C4-2B (cell line): ENCODE measurements at regions not wholly inside any gene's neighbourhood (a gene's known extent, or its start where the extent isn't known, plus 50 kb on each side); places are given as distances from the start of the nearest gene placed in this dataset.

Experiments
- H3K27ac ChIP-seq: fragments of 450-650 bp; 2 replicates; pipeline ENCODE4 v1.5.1; 2017
- ZFX ChIP-seq: fragments of 450-650 bp; IDR thresholded peaks from 2 replicates; pipeline ENCODE4 v1.6.1; 2017
- TF ChIP-seq, protein P1 (sequence below): fragments of 450-650 bp; conservative IDR thresholded peaks from 2 replicates; pipeline ENCODE4 v1.5.1; 2017; ENCODE audit warnings: mild to moderate bottlenecking

DNA sequence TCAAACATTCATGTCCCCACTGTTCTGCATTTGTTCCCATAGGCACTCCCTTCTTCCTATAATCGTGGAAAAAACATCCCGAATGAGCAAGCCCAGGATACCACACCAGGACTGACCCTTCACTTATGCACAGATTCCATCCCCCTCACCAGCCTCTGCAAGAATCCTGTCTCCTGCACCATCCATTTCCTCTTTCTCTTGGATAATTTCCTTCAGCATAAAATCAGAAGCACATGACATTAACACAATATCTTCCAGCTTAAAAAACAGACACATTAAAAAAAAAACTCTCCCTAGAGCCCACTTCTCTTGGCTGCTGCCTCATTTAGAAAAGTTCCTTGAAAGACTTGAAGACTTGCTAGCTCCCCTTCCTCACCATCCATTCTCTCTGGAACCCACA, 120.9 kb upstream of the CPSF6 start:
- TF ChIP-seq, protein P1, sequence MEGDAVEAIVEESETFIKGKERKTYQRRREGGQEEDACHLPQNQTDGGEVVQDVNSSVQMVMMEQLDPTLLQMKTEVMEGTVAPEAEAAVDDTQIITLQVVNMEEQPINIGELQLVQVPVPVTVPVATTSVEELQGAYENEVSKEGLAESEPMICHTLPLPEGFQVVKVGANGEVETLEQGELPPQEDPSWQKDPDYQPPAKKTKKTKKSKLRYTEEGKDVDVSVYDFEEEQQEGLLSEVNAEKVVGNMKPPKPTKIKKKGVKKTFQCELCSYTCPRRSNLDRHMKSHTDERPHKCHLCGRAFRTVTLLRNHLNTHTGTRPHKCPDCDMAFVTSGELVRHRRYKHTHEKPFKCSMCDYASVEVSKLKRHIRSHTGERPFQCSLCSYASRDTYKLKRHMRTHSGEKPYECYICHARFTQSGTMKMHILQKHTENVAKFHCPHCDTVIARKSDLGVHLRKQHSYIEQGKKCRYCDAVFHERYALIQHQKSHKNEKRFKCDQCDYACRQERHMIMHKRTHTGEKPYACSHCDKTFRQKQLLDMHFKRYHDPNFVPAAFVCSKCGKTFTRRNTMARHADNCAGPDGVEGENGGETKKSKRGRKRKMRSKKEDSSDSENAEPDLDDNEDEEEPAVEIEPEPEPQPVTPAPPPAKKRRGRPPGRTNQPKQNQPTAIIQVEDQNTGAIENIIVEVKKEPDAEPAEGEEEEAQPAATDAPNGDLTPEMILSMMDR: no peak
- TF ChIP-seq ZFX: no peak
- no peak overlapping the region for H3K27ac ChIP-seq

DNA sequence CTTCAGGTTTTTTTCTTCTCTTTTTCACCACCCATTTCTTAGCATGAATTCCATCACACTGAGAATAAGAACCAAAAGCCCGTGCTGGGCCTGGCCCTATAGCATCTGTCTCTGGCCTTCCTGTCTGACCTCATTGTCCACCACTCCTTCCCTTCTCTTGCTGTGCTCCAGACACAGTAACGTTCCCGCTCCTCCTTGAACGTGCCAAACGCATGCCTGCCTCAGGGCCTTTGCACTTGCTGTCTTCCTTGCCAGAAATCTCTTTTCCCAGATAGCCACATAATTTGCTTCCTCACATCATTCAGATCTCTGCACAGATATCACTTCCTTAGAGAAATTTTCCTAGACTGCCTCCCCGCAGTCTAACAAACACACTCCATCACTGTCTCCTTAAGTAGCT, 119.6 kb upstream of the CPSF6 start:
- H3K27ac ChIP-seq: no peak overlapping the region
- TF ChIP-seq, protein P1: no peak
- no peak for TF ChIP-seq ZFX

DNA sequence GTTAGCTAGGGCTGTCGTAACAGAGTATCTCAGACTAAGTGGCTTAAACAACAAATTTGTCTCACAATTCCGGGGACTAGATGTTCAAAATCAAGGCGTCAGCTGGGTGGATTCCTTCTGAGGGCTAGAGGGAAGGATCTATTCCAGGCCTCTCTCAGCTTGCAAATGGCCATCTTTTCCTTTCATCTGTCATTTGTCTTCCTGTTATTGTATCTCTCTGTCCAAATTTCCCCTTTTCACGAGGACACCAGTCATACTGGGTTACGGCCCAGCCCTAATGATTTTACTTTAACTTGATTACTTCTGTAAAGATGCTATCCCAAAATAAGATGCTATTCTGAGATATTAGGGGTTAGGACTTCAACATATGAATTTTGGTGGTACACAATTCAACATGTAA, 119.0 kb upstream of the CPSF6 start:
- no peak overlapping the region for H3K27ac ChIP-seq
- TF ChIP-seq, protein P1: no peak

DNA sequence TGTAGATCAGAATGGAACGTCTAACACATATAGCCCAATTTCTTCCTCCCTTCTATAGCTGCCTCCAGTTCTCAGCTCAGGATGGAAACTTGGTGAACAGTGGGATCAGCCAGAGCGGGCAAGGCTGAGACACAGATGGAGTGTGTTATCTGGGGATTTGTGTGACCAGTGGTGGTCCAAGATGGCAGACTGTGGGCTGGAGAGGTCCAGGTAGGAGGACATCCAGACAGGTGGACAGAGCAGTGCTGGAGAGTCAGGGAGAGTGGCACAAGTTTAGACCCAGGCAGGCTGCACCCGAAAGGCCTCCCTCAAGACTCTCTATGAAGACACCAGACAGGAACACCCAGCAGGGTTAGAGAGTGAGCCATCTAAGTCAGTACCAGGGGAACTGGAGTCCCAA, 116.1 kb upstream of the CPSF6 start:
- TF ChIP-seq, protein P1: no peak
- no peak for TF ChIP-seq ZFX
- no peak overlapping the region for H3K27ac ChIP-seq

DNA sequence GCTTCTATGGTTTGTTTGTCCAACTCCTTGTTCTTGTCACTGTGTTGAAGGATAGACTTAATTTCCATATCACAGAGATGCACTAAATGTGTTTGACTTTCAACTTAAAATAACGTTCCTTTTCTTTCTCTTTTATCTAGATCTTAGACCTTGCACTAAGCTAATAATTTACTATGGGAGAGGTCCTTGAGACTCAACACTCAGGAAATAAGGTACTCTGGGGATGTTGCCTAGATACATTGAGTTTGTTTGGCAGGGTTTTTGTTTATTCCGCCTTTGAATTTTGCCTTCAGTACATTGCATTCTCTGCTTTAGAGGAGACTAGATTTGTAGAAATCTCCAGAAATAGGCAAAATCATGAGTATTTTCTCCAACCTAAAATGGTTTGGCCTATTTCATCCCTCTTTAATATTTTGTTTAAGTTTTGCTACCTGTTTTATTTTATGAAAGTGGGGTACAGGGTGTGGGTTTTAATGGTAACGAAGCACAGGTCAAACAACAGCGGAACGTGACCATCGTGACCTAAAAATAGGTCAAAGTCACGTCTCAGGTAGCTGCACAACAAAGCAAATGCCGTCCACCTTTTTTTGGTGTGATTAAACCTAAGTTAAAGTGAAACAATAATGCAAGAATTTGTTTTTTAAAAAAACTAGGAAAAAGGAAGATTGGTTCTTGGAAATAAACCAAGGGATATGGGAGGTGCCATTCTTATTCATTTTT, 115.3 kb upstream of the CPSF6 start:
- H3K27ac ChIP-seq: no peak overlapping the region
- TF ChIP-seq, protein P1: no peak
- no peak for TF ChIP-seq ZFX

DNA sequence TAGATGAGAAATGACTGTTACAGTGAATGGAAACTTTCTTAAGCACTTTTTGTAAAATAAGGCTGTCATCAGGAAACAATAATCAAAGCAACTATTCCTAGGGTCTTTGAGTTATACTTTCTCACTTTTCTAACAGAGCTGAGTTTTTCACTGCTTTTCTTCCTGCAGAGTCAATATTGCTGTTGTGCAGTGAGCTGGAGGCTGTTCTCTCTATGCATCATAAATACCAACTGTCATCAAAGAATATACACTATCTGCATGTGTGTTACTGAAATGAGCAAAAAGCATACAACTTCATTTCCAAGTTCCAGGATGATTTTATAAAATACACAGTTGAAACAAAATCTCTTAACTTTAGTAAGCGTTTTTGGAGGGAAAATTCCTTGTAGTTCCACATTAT, 110.4 kb upstream of the CPSF6 start:
- no peak overlapping the region for H3K27ac ChIP-seq
- TF ChIP-seq, protein P1: no peak
- no peak for TF ChIP-seq ZFX

DNA sequence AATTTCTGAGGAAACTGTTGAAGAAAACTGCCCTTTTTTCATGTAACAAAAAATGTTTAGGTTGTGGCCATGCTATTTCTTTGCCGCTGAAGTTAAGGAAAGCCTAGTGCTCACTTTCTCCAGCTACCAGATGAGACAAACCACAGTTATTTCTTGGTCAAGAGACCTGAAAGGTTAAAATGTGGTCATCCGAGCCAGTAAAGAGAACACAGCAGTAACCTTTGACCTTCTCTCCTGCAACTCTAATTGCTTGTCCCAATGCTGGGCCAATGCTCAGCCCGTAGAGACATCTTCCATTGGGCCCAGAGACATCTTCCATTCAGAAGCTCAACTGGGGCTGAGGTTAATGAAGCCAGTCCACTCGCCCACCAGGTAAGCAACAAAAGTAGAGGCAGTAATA, 109.8 kb upstream of the CPSF6 start:
- H3K27ac ChIP-seq: no peak overlapping the region
- TF ChIP-seq, protein P1: no peak
- TF ChIP-seq ZFX: no peak
